Panc1 (cell line): ENCODE measurements at regions not wholly inside any gene's neighbourhood (a gene's known extent, or its start where the extent isn't known, plus 50 kb on each side); places are given as distances from the start of the nearest gene placed in this dataset.

Source experiments
- POLR2AphosphoS5 ChIP-seq: IDR thresholded peaks from 2 replicates; pipeline ENCODE4 v1.6.1; 2012; ENCODE audit warnings: mild to moderate bottlenecking, low read depth, low read length, moderate library complexity
- TF ChIP-seq, protein P1 (sequence below): fragments of 450-650 bp; IDR thresholded peaks from 2 replicates; pipeline ENCODE4 v1.5.1; 2017; ENCODE audit warnings: mild to moderate bottlenecking

DNA sequence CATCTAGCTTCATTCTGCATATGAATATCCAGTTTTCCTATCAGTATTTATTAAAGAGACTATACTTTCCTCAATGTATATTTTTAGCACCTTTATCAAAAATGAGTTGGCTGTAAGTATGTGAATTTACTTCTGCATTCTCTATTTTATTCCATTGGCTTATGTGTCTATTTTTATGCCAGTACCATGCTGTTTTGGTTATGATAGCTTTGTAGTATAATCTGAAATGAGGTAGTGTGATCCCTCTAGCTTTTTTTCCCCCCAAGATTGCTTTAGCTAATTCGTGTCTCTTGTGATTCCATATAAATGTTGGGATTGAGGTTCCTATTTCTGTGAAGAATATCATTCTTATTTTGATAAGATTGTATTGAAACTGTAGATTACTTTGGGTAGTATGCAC lies 469.1 kb upstream of the MAP3K7 start:
- TF ChIP-seq, protein P1, sequence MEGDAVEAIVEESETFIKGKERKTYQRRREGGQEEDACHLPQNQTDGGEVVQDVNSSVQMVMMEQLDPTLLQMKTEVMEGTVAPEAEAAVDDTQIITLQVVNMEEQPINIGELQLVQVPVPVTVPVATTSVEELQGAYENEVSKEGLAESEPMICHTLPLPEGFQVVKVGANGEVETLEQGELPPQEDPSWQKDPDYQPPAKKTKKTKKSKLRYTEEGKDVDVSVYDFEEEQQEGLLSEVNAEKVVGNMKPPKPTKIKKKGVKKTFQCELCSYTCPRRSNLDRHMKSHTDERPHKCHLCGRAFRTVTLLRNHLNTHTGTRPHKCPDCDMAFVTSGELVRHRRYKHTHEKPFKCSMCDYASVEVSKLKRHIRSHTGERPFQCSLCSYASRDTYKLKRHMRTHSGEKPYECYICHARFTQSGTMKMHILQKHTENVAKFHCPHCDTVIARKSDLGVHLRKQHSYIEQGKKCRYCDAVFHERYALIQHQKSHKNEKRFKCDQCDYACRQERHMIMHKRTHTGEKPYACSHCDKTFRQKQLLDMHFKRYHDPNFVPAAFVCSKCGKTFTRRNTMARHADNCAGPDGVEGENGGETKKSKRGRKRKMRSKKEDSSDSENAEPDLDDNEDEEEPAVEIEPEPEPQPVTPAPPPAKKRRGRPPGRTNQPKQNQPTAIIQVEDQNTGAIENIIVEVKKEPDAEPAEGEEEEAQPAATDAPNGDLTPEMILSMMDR = no peak
- no peak for TF ChIP-seq POLR2AphosphoS5
